ENCODE measurements at regions not wholly inside any gene's neighbourhood (a gene's known extent, or its start where the extent isn't known, plus 50 kb on each side); places are given as distances from the start of the nearest gene placed in this dataset.
"Not testable (repeated sequence)": the region's sequence is repeated elsewhere in the genome, so short reads cannot be mapped to it uniquely, and the experiment has no call there.

DNA sequence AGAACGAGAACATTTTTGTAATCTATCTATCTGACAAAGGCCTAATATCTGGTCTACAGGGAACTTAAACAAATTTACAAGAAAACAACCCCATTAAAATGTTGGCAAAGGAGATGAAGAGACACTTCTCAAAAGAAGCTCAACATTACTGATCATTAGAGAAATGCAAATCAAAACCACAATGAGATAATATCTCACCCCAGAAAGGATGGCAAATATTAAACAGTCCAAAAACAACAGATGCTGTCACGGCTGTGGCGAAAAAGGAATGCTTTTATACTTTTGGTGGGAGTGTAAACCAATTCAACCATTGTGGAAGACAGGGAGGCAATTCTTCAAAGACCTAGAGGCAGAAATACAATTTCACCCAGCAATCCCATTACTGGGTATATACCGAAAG is 2284.8 kb downstream of the ARAP2 start:
- Histone ChIP-seq H3K9ac (ENCODE audit: low read depth, low read length) (no peak overlapping the region), H3K4me3 (ENCODE audit: low read depth, low read length) (no peak overlapping the region), H3K36me3 (ENCODE audit: control insufficient read depth, insufficient read depth, low read length) (no peaks in the 10 kb centered on the region), H3K4me1 (ENCODE audit: control insufficient read depth, insufficient read depth, low read length) (no peaks in the 10 kb centered on the region), H3K27me3 (ENCODE audit: control insufficient read depth, insufficient read depth, low read length) (no peaks in the 10 kb centered on the region), H3K9me3 (ENCODE audit: control insufficient read depth, insufficient read depth, low read length) (no peaks in the 10 kb centered on the region)

DNA sequence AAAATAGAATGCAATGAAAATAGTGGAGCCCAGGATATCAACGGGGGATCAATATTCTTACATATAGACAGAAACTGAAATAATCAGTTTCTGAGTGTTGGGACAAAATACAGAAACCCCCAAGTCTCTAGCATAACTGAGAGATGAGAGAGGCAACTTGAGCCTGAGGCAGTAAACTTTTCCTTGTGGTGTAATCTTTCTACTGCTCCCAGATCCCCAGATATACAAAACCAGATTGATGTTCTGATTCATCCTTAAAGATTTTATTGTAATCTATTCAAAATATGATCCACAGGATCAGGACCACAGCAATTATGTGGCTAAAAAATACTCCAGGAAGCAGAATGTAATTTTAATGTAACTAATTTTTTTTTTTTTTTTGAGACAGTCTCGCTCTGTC is 2282.6 kb downstream of the ARAP2 start:
- Histone ChIP-seq H3K36me3 (ENCODE audit: control insufficient read depth, insufficient read depth, low read length) (no peaks in the 10 kb centered on the region), H3K27me3 (ENCODE audit: control insufficient read depth, insufficient read depth, low read length) (no peaks in the 10 kb centered on the region), H3K4me1 (ENCODE audit: control insufficient read depth, insufficient read depth, low read length) (no peaks in the 10 kb centered on the region), H3K9ac (ENCODE audit: low read depth, low read length) (no peak overlapping the region), H3K9me3 (ENCODE audit: control insufficient read depth, insufficient read depth, low read length) (no peaks in the 10 kb centered on the region), H3K4me3 (ENCODE audit: low read depth, low read length) (no peak overlapping the region)

DNA sequence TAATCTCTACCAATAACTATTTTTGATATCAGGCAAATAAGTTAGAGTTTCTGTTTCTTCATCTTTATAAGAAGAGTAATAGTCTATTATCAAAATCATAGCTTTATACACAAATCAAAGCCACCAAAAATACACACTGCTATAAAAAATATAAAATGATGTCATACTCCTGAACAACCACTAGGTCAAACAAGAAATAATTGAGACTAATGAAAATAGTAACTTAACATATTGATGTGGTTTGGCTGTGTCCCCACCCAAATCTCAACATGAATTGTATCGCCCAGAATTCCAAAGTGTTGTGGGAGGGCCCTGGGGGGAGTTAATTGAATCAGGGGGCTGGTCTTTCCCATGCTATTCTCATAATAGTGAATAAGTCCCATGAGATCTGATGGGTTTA is 2277.5 kb downstream of the ARAP2 start:
- Histone ChIP-seq H3K9ac (ENCODE audit: low read depth, low read length) (no peak overlapping the region), H3K4me3 (ENCODE audit: low read depth, low read length) (no peak overlapping the region), H3K36me3 (ENCODE audit: control insufficient read depth, insufficient read depth, low read length) (no peaks in the 10 kb centered on the region), H3K27me3 (ENCODE audit: control insufficient read depth, insufficient read depth, low read length) (no peaks in the 10 kb centered on the region), H3K9me3 (ENCODE audit: control insufficient read depth, insufficient read depth, low read length) (no peaks in the 10 kb centered on the region), H3K4me1 (ENCODE audit: control insufficient read depth, insufficient read depth, low read length) (no peaks in the 10 kb centered on the region)

GRCh38 chr4:33974270-33974669 is 2270.0 kb downstream of the ARAP2 start:
- H3K4me1 ChIP-seq (ENCODE audit: control insufficient read depth, insufficient read depth, low read length) = no peaks in the 10 kb centered on the region
- no peaks in the 10 kb centered on the region for H3K36me3 ChIP-seq (ENCODE audit: control insufficient read depth, insufficient read depth, low read length)
- no peaks in the 10 kb centered on the region for H3K9me3 ChIP-seq (ENCODE audit: control insufficient read depth, insufficient read depth, low read length)
- H3K9ac ChIP-seq (ENCODE audit: low read depth, low read length) = no peak overlapping the region
- H3K27me3 ChIP-seq (ENCODE audit: control insufficient read depth, insufficient read depth, low read length) = no peaks in the 10 kb centered on the region
- H3K4me3 ChIP-seq (ENCODE audit: low read depth, low read length) = no peak overlapping the region

DNA sequence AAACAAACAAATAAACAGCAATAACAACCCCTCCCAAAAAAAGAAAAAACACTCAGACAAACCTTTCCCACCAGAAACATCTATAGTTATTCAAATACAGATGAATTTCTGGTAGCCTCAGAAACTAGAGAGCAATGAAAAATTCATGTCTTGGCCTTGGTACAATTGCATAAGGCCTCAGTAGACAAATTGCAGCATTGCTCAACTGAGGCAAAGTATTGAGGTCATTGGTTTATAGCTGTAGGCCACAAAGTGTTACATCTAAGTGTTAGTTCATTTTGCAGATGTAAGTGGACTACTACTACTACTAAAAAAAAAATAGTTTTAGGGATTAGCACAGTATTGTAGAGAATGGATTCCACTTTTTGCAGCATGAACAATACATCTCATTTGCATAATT is 2268.3 kb downstream of the ARAP2 start:
- no peaks in the 10 kb centered on the region for H3K36me3 ChIP-seq (ENCODE audit: control insufficient read depth, insufficient read depth, low read length)
- H3K4me1 ChIP-seq (ENCODE audit: control insufficient read depth, insufficient read depth, low read length) = no peaks in the 10 kb centered on the region
- no peak overlapping the region for H3K9ac ChIP-seq (ENCODE audit: low read depth, low read length)
- no peaks in the 10 kb centered on the region for H3K27me3 ChIP-seq (ENCODE audit: control insufficient read depth, insufficient read depth, low read length)
- no peaks in the 10 kb centered on the region for H3K9me3 ChIP-seq (ENCODE audit: control insufficient read depth, insufficient read depth, low read length)
- no peak overlapping the region for H3K4me3 ChIP-seq (ENCODE audit: low read depth, low read length)

DNA sequence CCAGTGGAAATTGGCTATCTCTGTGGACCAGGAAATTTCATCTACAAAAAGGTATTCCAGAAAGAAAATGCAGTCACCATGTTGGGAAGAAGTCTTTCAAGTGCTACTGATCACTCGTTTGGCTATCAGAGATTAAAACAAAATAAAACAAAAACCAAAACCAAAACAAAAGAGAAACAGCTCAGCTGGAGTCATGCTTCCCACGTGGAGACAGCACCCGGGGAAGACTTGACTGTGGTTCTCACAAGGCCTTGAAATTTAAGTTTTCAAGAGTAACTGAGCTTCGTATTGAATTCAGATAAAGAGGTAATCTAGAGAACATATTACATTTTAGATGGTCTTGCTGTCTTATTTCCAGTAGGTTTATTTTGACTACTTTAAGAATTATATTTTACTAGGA is 2264.5 kb downstream of the ARAP2 start:
- H3K4me1 ChIP-seq (ENCODE audit: control insufficient read depth, insufficient read depth, low read length); H3K9me3 ChIP-seq (ENCODE audit: control insufficient read depth, insufficient read depth, low read length); H3K36me3 ChIP-seq (ENCODE audit: control insufficient read depth, insufficient read depth, low read length); H3K9ac ChIP-seq (ENCODE audit: low read depth, low read length); H3K27me3 ChIP-seq (ENCODE audit: control insufficient read depth, insufficient read depth, low read length); H3K4me3 ChIP-seq (ENCODE audit: low read depth, low read length): not testable (repeated sequence)

DNA sequence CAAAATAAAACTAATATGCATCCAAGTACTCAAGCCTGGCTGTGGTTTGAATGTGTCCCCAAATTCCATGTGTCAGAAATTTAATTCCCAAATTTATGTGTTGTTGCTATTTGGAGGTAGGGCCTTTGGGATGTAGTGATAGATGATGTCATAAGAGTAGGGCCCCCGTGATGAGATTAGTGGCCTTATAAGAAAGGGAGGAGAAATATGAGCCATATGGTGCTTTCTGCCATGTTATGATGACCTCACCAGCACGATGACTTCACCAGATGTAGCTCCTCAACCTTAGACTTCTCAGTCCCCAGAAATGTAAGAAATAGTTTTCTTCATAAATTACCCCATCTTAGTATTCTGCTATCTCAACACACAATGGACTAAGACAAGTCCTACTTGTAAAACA is 2264.0 kb downstream of the ARAP2 start:
- Histone ChIP-seq H3K4me3 (ENCODE audit: low read depth, low read length) (no peak overlapping the region), H3K9ac (ENCODE audit: low read depth, low read length) (no peak overlapping the region), H3K4me1 (ENCODE audit: control insufficient read depth, insufficient read depth, low read length) (no peaks in the 10 kb centered on the region), H3K27me3 (ENCODE audit: control insufficient read depth, insufficient read depth, low read length) (no peaks in the 10 kb centered on the region), H3K36me3 (ENCODE audit: control insufficient read depth, insufficient read depth, low read length) (no peaks in the 10 kb centered on the region), H3K9me3 (ENCODE audit: control insufficient read depth, insufficient read depth, low read length) (no peaks in the 10 kb centered on the region)

DNA sequence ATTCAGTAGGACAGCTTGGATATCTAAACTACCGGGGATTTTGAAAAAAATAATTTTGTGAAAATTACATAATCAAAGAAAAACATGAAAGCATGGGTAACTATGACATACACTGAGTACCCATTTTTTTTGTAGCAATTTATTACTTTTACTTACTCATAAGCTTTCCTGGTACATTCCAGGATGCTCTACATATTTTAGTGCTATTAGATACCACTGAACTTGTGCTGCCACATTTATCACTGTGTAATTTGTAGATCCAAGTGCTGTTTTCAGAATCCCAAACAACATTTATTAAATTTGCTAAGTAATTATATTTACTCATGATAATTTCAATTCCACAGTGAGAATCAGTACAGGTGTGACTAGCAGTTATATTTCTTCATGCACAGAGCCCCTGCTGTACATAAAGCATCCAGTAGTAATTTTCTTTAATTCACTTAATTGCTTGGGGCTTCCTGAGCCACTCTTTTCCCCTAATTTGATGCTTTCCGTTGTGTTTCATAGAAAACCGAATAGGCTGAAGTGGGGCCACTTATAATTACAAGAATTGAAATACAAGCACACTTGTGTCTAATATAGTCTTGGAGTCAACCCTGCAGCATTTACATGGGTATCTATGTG is 2254.4 kb downstream of the ARAP2 start:
- Histone ChIP-seq H3K27me3 (ENCODE audit: control insufficient read depth, insufficient read depth, low read length) (no peaks in the 10 kb centered on the region), H3K4me3 (ENCODE audit: low read depth, low read length) (no peak overlapping the region), H3K4me1 (ENCODE audit: control insufficient read depth, insufficient read depth, low read length) (no peaks in the 10 kb centered on the region), H3K9me3 (ENCODE audit: control insufficient read depth, insufficient read depth, low read length) (no peaks in the 10 kb centered on the region), H3K9ac (ENCODE audit: low read depth, low read length) (no peak overlapping the region), H3K36me3 (ENCODE audit: control insufficient read depth, insufficient read depth, low read length) (no peaks in the 10 kb centered on the region)

DNA sequence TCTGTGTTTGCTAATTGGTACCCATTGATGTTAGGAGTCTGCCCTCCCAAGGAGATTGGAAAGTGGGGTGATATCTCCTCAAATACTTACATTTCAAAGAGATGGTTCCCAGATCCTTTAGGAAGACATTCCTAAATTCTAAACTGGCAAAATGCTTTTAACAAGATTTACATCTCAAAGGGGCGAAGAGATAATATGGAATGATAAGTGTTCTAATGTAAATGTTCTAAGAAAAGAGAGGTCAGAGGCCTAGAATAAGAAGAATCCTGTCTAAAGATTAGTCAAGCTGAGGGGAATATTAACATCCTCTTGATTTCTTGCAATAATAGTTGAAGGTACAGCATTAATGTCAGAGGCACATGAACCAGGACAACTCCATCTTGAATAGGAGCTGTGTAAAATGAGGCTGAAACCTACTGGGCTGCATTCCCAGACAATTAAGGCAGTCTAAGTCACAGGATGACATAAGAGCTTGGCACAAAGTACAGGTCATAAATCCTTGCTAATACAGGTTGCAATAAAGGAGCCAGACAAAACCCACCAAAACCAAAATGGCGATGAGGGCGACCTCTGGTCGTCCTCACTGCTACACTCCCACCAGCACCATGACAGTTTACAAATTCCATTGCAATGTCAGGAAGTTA is 2248.1 kb downstream of the ARAP2 start:
- H3K36me3 ChIP-seq (ENCODE audit: control insufficient read depth, insufficient read depth, low read length) = no peaks in the 10 kb centered on the region
- H3K9me3 ChIP-seq (ENCODE audit: control insufficient read depth, insufficient read depth, low read length) = no peaks in the 10 kb centered on the region
- no peak overlapping the region for H3K4me3 ChIP-seq (ENCODE audit: low read depth, low read length)
- no peaks in the 10 kb centered on the region for H3K27me3 ChIP-seq (ENCODE audit: control insufficient read depth, insufficient read depth, low read length)
- no peaks in the 10 kb centered on the region for H3K4me1 ChIP-seq (ENCODE audit: control insufficient read depth, insufficient read depth, low read length)
- H3K9ac ChIP-seq (ENCODE audit: low read depth, low read length) = no peak overlapping the region

- no peaks in the 10 kb centered on the region for H3K36me3 ChIP-seq (ENCODE audit: control insufficient read depth, insufficient read depth, low read length)
- no peaks in the 10 kb centered on the region for H3K4me1 ChIP-seq (ENCODE audit: control insufficient read depth, insufficient read depth, low read length)
- no peak overlapping the region for H3K9ac ChIP-seq (ENCODE audit: low read depth, low read length)
- H3K4me3 ChIP-seq (ENCODE audit: low read depth, low read length) = no peak overlapping the region
- H3K27me3 ChIP-seq (ENCODE audit: control insufficient read depth, insufficient read depth, low read length) = no peaks in the 10 kb centered on the region
- H3K9me3 ChIP-seq (ENCODE audit: control insufficient read depth, insufficient read depth, low read length) = no peaks in the 10 kb centered on the region
Observed at GRCh38 chr4:33998291-33998690, 2246.0 kb downstream of the ARAP2 start.

DNA sequence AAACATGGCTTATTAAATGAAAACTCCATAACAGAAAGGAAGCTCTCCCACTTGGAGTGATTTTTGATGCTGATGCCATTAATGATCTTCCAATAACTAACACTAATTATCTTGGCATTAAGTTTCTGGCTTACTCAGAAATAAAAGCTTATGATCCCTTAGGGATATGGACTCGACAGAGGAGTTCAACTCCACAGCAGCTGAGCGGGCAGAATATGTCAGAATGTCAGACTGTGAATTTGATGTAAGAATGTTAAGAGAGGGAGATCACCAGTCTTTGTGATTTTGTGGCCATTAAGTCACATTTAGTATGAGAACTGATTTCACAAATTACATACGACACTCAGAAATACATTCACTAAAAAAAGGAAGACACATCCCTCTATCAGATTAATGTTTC is 2244.0 kb downstream of the ARAP2 start:
- Histone ChIP-seq H3K4me3 (ENCODE audit: low read depth, low read length) (no peak overlapping the region), H3K9ac (ENCODE audit: low read depth, low read length) (no peak overlapping the region), H3K27me3 (ENCODE audit: control insufficient read depth, insufficient read depth, low read length) (no peaks in the 10 kb centered on the region), H3K36me3 (ENCODE audit: control insufficient read depth, insufficient read depth, low read length) (no peaks in the 10 kb centered on the region), H3K9me3 (ENCODE audit: control insufficient read depth, insufficient read depth, low read length) (no peaks in the 10 kb centered on the region), H3K4me1 (ENCODE audit: control insufficient read depth, insufficient read depth, low read length) (no peaks in the 10 kb centered on the region)

DNA sequence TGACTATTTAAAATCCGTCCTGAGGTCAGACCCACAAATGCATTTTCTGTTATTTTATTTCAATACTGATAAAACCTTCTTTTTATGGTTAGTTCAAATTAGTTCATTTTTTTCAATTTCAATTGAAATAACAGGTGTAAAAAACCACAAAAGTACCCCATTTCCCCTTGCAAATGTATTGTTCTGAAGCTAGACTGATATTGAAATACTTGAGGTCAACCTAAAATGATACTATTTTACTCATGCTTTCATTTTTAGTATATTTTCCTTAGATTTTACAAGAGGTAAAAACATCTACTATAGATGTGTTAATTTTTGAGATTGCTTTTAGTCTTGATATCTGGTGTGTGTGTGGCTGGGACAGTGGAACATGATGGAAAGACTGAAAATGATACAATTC is 2237.8 kb downstream of the ARAP2 start:
- not testable (repeated sequence) for H3K36me3 ChIP-seq (ENCODE audit: control insufficient read depth, insufficient read depth, low read length); H3K4me1 ChIP-seq (ENCODE audit: control insufficient read depth, insufficient read depth, low read length); H3K4me3 ChIP-seq (ENCODE audit: low read depth, low read length); H3K9ac ChIP-seq (ENCODE audit: low read depth, low read length); H3K9me3 ChIP-seq (ENCODE audit: control insufficient read depth, insufficient read depth, low read length); H3K27me3 ChIP-seq (ENCODE audit: control insufficient read depth, insufficient read depth, low read length)
